ENCODE measurements at regions not wholly inside any gene's neighbourhood (a gene's known extent, or its start where the extent isn't known, plus 50 kb on each side); places are given as distances from the start of the nearest gene placed in this dataset.
"Not testable (repeated sequence)": the region's sequence is repeated elsewhere in the genome, so short reads cannot be mapped to it uniquely, and the experiment has no call there.

GRCh38 chr6:141248021-141248799, 884.5 kb upstream of the GJE1 start:
- no peak for DNase-seq (ENCODE audit: low spot score)

- peak; percentile 9 for DNase-seq (ENCODE audit: low spot score)
These were observed 888.4 kb upstream of the GJE1 start for GRCh38 chr6:141244366-141244765.

DNA sequence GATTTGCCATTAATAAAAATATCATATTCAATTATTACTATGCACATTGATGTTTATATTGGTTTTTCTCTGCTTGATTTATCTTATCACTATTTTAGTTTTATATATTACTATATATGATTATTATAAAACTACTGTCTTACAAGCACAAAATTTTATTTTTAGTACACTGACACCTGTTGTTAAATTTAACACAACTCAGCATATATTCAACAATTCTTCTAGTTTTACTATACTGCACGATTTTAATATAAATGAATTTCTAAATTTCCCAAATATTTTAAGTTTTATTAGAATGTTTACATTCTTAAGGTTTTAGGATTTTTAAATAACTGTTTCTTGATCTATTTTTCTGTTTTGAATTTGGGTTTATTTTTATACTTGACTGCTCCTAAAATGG, 889.8 kb upstream of the GJE1 start:
- no peak for DNase-seq (ENCODE audit: low spot score)

DNA sequence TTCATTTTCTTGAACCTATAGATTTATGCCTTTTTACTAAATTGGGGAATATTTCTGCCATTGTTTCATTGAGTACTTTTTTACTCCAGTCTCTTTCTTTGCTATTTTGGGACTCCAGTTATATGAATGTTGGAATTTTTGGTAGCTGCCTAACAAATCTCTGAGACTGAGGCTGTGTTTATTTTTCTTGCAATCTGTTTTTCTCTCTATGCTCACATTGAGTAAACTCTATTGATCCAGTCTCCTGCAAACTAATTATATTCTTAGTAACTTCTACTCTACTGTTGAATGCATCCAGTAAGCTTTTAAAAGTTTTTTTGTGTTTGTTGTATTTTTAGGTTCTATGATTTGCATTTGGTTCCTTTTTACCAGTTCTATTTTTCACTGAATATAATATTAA, 903.4 kb upstream of the GJE1 start:
- no peak for DNase-seq (ENCODE audit: low spot score)

- DNase-seq (ENCODE audit: low spot score) = no peak
These were observed 914.1 kb upstream of the GJE1 start for GRCh38 chr6:141218583-141218982.

GRCh38 chr6:141216726-141217125, 916.0 kb upstream of the GJE1 start:
- no peak for DNase-seq (ENCODE audit: low spot score)

DNA sequence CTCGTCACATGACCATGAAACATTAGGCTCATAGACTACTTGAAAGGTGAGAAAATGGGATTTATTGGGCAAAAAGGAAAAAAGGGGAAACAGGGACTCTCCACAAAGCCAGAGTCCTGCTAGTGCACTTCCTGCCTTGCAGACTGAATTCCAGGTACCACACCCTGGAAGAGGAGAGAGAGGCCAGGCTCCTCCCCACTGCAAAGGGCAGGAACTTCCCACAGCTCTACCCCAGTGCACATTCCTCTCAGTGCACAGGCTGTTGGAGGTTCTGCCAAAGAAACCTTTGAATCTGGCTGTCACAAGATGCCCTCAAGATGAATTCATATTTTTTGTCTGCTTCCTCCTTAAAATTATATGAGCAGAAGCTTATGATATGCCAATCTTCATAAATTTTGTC, 920.4 kb upstream of the GJE1 start:
- DNase-seq (ENCODE audit: low spot score) = no peak

GRCh38 chr6:141211845-141212244, 920.9 kb upstream of the GJE1 start:
- DNase-seq (ENCODE audit: low spot score) = no peak

DNA sequence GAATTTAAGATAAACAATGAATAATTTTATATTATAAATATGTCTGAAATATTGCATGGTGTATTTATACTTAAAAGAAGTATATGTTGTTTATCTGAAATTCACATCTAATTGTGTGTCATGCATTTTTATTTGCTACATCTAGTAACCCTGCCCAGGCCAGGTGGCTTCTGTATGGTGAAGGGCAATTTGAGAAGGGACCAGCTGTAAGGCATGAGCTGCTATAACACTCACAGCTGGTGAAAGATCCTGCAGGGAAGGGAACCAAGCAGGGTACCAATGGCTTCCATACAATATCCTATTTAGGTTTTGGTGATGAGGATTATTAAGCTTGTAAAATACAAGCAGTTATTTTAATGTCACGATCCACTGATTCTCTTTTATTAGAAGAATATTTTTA, 921.8 kb upstream of the GJE1 start:
- DNase-seq (ENCODE audit: low spot score) = no peak

DNA sequence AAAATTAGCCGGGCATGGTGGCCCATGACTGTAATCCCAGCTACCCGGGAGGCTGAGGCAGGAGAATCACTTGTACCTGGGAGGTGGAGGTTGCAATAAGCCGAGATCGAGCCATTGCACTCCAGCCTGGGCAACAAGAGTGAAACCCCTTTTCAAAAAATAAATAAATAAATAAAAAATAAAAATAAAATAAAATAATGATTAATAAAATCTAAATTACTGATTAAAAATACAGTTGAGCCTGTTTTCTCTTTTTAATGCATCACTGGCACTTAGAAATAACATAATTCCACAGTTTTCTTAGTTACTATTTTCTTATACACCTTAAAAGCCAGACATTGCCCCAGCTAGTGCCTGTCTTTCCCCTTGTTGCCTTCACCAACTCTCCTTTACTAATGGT, 922.8 kb upstream of the GJE1 start:
- DNase-seq (ENCODE audit: low spot score) = no peak

GRCh38 chr6:141208101-141208500, 924.6 kb upstream of the GJE1 start:
- no peak for DNase-seq (ENCODE audit: low spot score)

GRCh38 chr6:141203902-141204575, 928.7 kb upstream of the GJE1 start:
- no peak for DNase-seq (ENCODE audit: low spot score)

DNA sequence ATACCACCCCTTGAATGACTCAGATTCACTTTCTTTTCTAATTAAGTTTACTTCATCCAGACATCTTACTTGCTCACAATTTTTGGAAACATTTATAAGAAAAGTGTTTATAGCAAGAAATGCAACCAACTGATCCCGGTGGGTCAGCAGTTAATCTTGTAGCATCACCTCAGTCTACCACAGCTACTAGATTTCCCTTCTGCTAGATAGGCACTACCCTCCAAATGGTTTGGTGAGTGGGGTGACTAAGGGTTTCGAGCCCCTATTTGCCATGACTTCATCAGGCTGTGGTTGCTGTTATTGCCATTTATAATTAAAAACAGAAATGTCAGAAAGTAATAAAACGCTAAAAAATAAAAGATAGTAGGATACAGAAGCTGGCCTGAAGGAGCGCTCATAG, 930.1 kb upstream of the GJE1 start:
- DNase-seq (ENCODE audit: low spot score) = no peak

GRCh38 chr6:141199074-141199473, 933.7 kb upstream of the GJE1 start:
- no peak for DNase-seq (ENCODE audit: low spot score)

GRCh38 chr6:141195251-141195832, 937.4 kb upstream of the GJE1 start:
- no peak for DNase-seq (ENCODE audit: low spot score)

DNA sequence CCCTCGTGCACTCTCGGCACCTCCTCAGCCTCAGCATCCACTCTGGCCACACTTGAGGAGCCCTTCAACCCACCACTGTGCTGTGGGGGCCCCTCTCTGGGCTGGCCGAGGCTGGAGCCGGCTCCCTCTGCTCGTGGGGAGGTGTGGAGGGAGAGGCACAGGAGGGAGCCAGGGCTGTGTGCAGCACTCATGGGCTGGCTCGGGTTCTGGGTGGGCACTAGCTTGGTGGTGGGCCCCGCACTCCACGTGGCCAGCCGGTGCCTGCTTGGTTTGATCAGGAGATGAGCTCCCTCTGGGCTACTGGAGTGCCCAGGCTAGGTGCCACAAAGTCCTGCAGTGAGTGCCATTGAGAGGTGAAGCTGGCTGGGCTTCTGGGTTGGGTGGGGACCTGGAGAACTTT, 949.4 kb upstream of the GJE1 start:
- DNase-seq (ENCODE audit: low spot score) = no peak

GRCh38 chr6:141175458-141175857, 957.3 kb upstream of the GJE1 start:
- not testable (repeated sequence) for DNase-seq (ENCODE audit: low spot score)

DNA sequence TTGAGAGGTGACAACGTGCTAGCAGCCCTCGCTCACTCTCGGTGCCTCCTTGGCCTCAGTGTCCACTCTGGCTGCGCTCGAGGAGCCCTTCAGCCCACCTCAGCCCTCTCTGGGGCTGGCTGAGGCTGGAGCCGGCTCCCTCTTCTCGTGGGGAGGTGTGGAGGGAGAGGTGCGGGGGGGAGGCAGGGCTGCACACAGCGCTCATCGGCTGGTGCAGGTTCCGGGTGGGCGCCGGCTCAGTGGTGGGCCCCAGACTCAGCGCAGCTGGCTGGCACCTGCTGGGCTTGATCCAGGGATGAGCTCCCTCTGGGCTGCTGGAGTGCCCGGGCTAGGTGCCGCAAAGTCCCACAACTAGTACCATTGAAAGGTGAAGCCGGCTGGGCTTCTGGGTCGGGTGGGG, 957.8 kb upstream of the GJE1 start:
- no peak for DNase-seq (ENCODE audit: low spot score)

GRCh38 chr6:141173529-141173928, 959.2 kb upstream of the GJE1 start:
- no peak for DNase-seq (ENCODE audit: low spot score)

- DNase-seq (ENCODE audit: low spot score) = no peak
These were observed 963.3 kb upstream of the GJE1 start for GRCh38 chr6:141169419-141169818.

GRCh38 chr6:141167945-141168344, 964.8 kb upstream of the GJE1 start:
- no peak for DNase-seq (ENCODE audit: low spot score)

DNA sequence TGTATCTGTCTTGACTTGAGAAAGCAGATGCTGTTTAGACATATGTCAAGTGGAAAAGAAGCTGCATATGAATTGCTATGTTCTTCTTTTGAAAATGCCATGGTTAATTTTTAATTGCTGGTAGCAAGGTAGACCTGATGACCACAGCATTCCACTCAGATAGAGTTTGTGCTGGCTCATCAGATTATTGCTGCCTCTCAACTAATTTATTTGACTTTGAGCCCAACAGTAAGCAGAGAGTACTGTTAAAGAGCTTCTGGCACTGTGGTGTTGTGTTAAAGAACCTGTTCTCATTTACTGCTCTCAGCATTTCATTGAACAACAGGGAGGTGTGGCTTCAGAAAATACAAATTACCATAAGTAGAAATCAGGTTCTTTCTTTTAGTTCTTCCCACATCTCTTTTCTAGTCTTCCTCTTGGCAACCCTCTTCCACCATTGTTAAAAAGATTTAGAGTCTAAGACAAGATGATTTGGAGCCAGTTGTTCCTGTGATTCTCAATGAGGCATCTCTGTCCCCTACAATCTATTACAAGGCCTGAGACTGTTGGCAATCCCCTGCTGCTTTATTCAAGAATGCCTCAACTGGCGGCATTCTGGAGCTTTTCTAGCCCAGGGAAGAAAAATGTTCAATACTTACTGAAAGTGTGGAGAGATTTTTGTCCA, 967.6 kb upstream of the GJE1 start:
- no peak for DNase-seq (ENCODE audit: low spot score)
